ENCODE measurements at regions not wholly inside any gene's neighbourhood (a gene's known extent, or its start where the extent isn't known, plus 50 kb on each side); places are given as distances from the start of the nearest gene placed in this dataset.

DNA sequence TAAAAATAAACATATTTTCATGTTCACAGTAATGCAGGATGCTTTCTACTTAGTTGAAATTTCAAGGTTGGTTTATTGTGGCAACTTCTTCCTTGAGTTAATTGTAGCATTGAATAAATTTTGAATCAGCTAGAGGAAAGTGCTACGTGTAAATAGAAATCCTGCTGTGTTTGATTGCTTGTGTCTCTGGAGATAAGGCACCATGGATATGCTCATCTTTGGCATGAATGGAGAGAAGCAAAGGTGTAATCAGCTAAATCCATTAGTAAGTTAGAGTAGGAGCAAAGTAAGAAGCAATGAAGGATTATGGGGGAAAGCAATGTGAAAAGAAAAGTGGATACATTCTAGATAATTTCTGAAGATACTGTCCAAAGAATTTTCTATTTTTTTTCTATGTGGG is 331.1 kb downstream of the PTPRC start:
- TF ChIP-seq ZNF70 (CRISPR knock-in tag; IDR thresholded peaks at IDR 0.05) (no peak), ZNF8 (CRISPR knock-in tag; IDR thresholded peaks at IDR 0.05) (no peak), RARB (CRISPR knock-in tag; IDR thresholded peaks at IDR 0.05) (no peak), ZFP30 (CRISPR knock-in tag; IDR thresholded peaks at IDR 0.05) (no peak), ISL1 (CRISPR knock-in tag; IDR thresholded peaks at IDR 0.05) (no peak), ARNTL (CRISPR knock-in tag; IDR thresholded peaks at IDR 0.05; ENCODE audit: borderline replicate concordance, low read depth) (no peak), PPARA (CRISPR knock-in tag; IDR thresholded peaks at IDR 0.05; ENCODE audit: borderline replicate concordance) (no peak)
- TF ChIP-seq, protein P1, sequence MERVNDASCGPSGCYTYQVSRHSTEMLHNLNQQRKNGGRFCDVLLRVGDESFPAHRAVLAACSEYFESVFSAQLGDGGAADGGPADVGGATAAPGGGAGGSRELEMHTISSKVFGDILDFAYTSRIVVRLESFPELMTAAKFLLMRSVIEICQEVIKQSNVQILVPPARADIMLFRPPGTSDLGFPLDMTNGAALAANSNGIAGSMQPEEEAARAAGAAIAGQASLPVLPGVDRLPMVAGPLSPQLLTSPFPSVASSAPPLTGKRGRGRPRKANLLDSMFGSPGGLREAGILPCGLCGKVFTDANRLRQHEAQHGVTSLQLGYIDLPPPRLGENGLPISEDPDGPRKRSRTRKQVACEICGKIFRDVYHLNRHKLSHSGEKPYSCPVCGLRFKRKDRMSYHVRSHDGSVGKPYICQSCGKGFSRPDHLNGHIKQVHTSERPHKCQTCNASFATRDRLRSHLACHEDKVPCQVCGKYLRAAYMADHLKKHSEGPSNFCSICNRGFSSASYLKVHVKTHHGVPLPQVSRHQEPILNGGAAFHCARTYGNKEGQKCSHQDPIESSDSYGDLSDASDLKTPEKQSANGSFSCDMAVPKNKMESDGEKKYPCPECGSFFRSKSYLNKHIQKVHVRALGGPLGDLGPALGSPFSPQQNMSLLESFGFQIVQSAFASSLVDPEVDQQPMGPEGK (CRISPR knock-in tag; IDR thresholded peaks at IDR 0.05; ENCODE audit: borderline replicate concordance), result no peak
- TF ChIP-seq, protein P2, sequence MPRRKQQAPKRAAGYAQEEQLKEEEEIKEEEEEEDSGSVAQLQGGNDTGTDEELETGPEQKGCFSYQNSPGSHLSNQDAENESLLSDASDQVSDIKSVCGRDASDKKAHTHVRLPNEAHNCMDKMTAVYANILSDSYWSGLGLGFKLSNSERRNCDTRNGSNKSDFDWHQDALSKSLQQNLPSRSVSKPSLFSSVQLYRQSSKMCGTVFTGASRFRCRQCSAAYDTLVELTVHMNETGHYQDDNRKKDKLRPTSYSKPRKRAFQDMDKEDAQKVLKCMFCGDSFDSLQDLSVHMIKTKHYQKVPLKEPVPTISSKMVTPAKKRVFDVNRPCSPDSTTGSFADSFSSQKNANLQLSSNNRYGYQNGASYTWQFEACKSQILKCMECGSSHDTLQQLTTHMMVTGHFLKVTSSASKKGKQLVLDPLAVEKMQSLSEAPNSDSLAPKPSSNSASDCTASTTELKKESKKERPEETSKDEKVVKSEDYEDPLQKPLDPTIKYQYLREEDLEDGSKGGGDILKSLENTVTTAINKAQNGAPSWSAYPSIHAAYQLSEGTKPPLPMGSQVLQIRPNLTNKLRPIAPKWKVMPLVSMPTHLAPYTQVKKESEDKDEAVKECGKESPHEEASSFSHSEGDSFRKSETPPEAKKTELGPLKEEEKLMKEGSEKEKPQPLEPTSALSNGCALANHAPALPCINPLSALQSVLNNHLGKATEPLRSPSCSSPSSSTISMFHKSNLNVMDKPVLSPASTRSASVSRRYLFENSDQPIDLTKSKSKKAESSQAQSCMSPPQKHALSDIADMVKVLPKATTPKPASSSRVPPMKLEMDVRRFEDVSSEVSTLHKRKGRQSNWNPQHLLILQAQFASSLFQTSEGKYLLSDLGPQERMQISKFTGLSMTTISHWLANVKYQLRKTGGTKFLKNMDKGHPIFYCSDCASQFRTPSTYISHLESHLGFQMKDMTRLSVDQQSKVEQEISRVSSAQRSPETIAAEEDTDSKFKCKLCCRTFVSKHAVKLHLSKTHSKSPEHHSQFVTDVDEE (CRISPR knock-in tag; IDR thresholded peaks at IDR 0.05), result no peak
- TF ChIP-seq, protein P3, sequence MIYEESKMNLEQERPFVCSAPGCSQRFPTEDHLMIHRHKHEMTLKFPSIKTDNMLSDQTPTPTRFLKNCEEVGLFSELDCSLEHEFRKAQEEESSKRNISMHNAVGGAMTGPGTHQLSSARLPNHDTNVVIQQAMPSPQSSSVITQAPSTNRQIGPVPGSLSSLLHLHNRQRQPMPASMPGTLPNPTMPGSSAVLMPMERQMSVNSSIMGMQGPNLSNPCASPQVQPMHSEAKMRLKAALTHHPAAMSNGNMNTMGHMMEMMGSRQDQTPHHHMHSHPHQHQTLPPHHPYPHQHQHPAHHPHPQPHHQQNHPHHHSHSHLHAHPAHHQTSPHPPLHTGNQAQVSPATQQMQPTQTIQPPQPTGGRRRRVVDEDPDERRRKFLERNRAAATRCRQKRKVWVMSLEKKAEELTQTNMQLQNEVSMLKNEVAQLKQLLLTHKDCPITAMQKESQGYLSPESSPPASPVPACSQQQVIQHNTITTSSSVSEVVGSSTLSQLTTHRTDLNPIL (CRISPR knock-in tag; IDR thresholded peaks at IDR 0.05; ENCODE audit: low read depth), result no peak
